ENCODE measurements at regions not wholly inside any gene's neighbourhood (a gene's known extent, or its start where the extent isn't known, plus 50 kb on each side); places are given as distances from the start of the nearest gene placed in this dataset.

GRCh38 chr12:43179486-43179885 is 372.5 kb downstream of the ADAMTS20 start:
- DNase-seq (ENCODE audit: low spot score), result no peak

- DNase-seq (ENCODE audit: low spot score), result no peak
These were observed 374.7 kb downstream of the ADAMTS20 start for GRCh38 chr12:43177276-43177675.

- DNase-seq (ENCODE audit: low spot score), result no peak
These were observed 382.8 kb downstream of the ADAMTS20 start for GRCh38 chr12:43169115-43169681.

GRCh38 chr12:43167691-43168090 is 384.3 kb downstream of the ADAMTS20 start:
- no peak for DNase-seq (ENCODE audit: low spot score)

GRCh38 chr12:43165351-43165750 is 386.7 kb downstream of the ADAMTS20 start:
- DNase-seq (ENCODE audit: low spot score), result no peak

GRCh38 chr12:43162138-43162537 is 389.9 kb downstream of the ADAMTS20 start:
- no peak for DNase-seq (ENCODE audit: low spot score)

- no peak for DNase-seq (ENCODE audit: low spot score)
These were observed 392.5 kb downstream of the ADAMTS20 start for GRCh38 chr12:43159506-43159905.

- DNase-seq (ENCODE audit: low spot score), result no peak
These were observed 393.9 kb downstream of the ADAMTS20 start for GRCh38 chr12:43158126-43158525.

GRCh38 chr12:43155376-43155775 is 396.6 kb downstream of the ADAMTS20 start:
- DNase-seq (ENCODE audit: low spot score), result no peak

- DNase-seq (ENCODE audit: low spot score), result no peak
These were observed 397.4 kb downstream of the ADAMTS20 start for GRCh38 chr12:43154498-43155045.

- no peak for DNase-seq (ENCODE audit: low spot score)
These were observed 400.5 kb downstream of the ADAMTS20 start for GRCh38 chr12:43151441-43151981.

- DNase-seq (ENCODE audit: low spot score), result no peak
These were observed 403.3 kb downstream of the ADAMTS20 start for GRCh38 chr12:43148691-43149090.

- DNase-seq (ENCODE audit: low spot score), result no peak
These were observed 404.1 kb downstream of the ADAMTS20 start for GRCh38 chr12:43147878-43148277.

GRCh38 chr12:43145481-43145880 is 406.5 kb downstream of the ADAMTS20 start:
- no peak for DNase-seq (ENCODE audit: low spot score)

GRCh38 chr12:43143278-43143677 is 408.7 kb downstream of the ADAMTS20 start:
- no peak for DNase-seq (ENCODE audit: low spot score)

GRCh38 chr12:43132291-43132690 is 419.7 kb downstream of the ADAMTS20 start:
- no peak for DNase-seq (ENCODE audit: low spot score)

- DNase-seq (ENCODE audit: low spot score), result no peak
These were observed 420.7 kb downstream of the ADAMTS20 start for GRCh38 chr12:43131301-43131700.

- DNase-seq (ENCODE audit: low spot score), result no peak
These were observed 424.0 kb downstream of the ADAMTS20 start for GRCh38 chr12:43127886-43128549.

- no peak for DNase-seq (ENCODE audit: low spot score)
These were observed 425.2 kb downstream of the ADAMTS20 start for GRCh38 chr12:43126652-43127375.

GRCh38 chr12:43123461-43123860 is 428.5 kb downstream of the ADAMTS20 start:
- DNase-seq (ENCODE audit: low spot score), result no peak

- no peak for DNase-seq (ENCODE audit: low spot score)
These were observed 431.9 kb downstream of the ADAMTS20 start for GRCh38 chr12:43120150-43120549.

- no peak for DNase-seq (ENCODE audit: low spot score)
These were observed 433.1 kb downstream of the ADAMTS20 start for GRCh38 chr12:43118881-43119280.

GRCh38 chr12:43118234-43118633 is 433.8 kb downstream of the ADAMTS20 start:
- no peak for DNase-seq (ENCODE audit: low spot score)

All from COLO829 (cell line).